Choroid plexus epithelial cell (primary cell): ENCODE measurements at regions not wholly inside any gene's neighbourhood (a gene's known extent, or its start where the extent isn't known, plus 50 kb on each side); places are given as distances from the start of the nearest gene placed in this dataset.

Source experiments
- DNase-seq: peaks from one replicate; pipeline ENCODE4 v3.0.0-alpha.2; 2010; ENCODE audit warnings: low read depth
- H3K4me3 ChIP-seq: 2 replicates; pipeline ENCODE4 v1.5.1; 2011; ENCODE audit warnings: low read depth, mild to moderate bottlenecking, control low read depth, low read length, moderate library complexity
- CTCF ChIP-seq: conservative IDR thresholded peaks from 2 replicates; pipeline ENCODE4 v1.5.1; 2011; ENCODE audit warnings: low read depth, mild to moderate bottlenecking, control low read depth, inconsistent platforms, low read length, moderate library complexity

DNA sequence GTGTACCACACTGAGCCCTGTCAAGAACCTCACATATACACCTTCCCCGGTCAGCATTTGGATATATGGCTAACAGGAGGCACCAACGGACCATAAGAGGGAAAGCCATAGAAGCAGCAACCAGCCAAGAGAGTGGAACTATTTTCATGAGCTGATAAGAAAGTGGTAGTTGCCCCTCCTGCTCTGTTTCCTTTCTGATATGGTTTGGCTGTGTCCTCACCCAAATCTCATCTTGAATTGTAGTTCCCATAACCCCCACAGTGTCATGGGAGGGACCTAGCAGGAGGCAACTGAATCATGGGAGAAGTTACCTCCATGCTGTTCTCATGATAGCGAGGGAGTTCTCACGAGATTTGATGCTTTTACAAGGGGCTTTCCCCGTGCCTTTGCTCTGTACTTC, 366.1 kb upstream of the DAB1 start:
- no peak for TF ChIP-seq CTCF
- DNase-seq = no peak
- no peak overlapping the region for H3K4me3 ChIP-seq

DNA sequence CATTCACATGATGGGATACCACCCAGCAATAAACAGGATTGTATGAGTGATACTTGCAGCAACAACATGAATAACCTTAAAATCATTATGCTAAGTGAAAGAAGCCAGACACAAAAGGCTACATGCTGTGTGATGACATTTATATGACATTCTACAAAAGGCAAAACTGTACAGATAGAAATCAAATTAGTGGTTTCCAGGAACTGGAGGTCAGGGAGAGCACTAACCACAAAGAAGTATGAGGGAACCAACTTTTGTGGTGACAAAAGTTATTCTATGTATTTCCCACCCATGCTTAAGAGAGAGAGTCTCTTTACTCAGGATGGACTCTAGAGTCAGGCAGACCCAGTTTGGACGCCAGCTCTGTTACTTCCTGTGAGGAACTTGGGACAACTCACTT, 364.5 kb upstream of the DAB1 start:
- no peak for DNase-seq
- H3K4me3 ChIP-seq = no peak overlapping the region
- no peak for TF ChIP-seq CTCF

DNA sequence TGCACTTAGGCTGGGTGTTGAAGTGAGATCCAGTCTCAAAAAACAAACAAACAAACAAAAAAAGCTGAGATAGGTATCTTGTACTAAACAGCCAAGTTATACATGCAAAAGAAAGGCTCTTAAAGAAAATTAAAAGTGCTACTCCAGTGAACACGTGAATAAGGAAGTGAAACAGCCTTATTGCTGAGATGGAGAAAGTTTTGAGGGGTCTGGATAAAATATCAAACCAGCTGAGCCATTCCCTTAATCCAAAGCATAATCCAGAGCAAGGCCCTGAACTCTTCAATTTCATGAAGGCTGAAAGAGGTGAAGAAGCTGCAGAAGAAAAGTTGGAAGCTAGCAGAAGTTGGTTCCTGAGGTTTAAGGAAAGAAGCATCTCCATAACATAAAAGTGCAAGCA, 360.5 kb upstream of the DAB1 start:
- TF ChIP-seq CTCF = no peak
- no peak overlapping the region for H3K4me3 ChIP-seq
- no peak for DNase-seq

- no peak for DNase-seq
- H3K4me3 ChIP-seq = no peak overlapping the region
- TF ChIP-seq CTCF = no peak
These were observed 358.5 kb upstream of the DAB1 start for GRCh38 chr1:57782357-57782756.

GRCh38 chr1:57772580-57773195, 348.8 kb upstream of the DAB1 start:
- no peak for TF ChIP-seq CTCF
- no peak for DNase-seq

GRCh38 chr1:57770772-57771171, 346.9 kb upstream of the DAB1 start:
- peak; percentile 42 for TF ChIP-seq CTCF
- no peak overlapping the region for H3K4me3 ChIP-seq
- DNase-seq = peak; percentile 27

More at GRCh38 chr1:57772580-57773195, 348.8 kb upstream of the DAB1 start:
- H3K4me3 ChIP-seq = no peak overlapping the region

- H3K4me3 ChIP-seq = no peak overlapping the region
- no peak for TF ChIP-seq CTCF
- no peak for DNase-seq
These were observed 346.4 kb upstream of the DAB1 start for GRCh38 chr1:57770236-57770635.
